ENCODE measurements at regions not wholly inside any gene's neighbourhood (a gene's known extent, or its start where the extent isn't known, plus 50 kb on each side); places are given as distances from the start of the nearest gene placed in this dataset.
"Not testable (repeated sequence)": the region's sequence is repeated elsewhere in the genome, so short reads cannot be mapped to it uniquely, and the experiment has no call there.

GRCh38 chr19:28605501-28606268 lies 607.3 kb downstream of the UQCRFS1 start:
- H3K36me3 ChIP-seq (ENCODE audit: control insufficient read depth in 3 of 3, insufficient read depth in 3 of 3, low read length in 3 of 3) = no peaks in the 10 kb centered on the region
- H3K4me1 ChIP-seq (ENCODE audit: control insufficient read depth in 3 of 3, insufficient read depth in 3 of 3, low read length in 3 of 3) = no peaks in the 10 kb centered on the region
- no peak overlapping the region for H3K9ac ChIP-seq (ENCODE audit: low read depth in 1 of 3, low read length in 3 of 3)
- no peaks in the 10 kb centered on the region for H3K27me3 ChIP-seq (ENCODE audit: control insufficient read depth in 3 of 3, insufficient read depth in 3 of 3, low read length in 3 of 3)
- H3K9me3 ChIP-seq (ENCODE audit: control insufficient read depth in 3 of 3, low read length in 3 of 3) = no peaks in the 10 kb centered on the region
- no peak overlapping the region for H3K4me3 ChIP-seq (ENCODE audit: low read length in 3 of 3)
- no peak overlapping the region for H3K27ac ChIP-seq (ENCODE audit: low read depth, low read length)

- Histone ChIP-seq H3K4me1 (ENCODE audit: control insufficient read depth in 3 of 3, insufficient read depth in 3 of 3, low read length in 3 of 3) (no peaks in the 10 kb centered on the region), H3K9me3 (ENCODE audit: control insufficient read depth in 3 of 3, low read length in 3 of 3) (no peaks in the 10 kb centered on the region), H3K27me3 (ENCODE audit: control insufficient read depth in 3 of 3, insufficient read depth in 3 of 3, low read length in 3 of 3) (no peaks in the 10 kb centered on the region), H3K27ac (ENCODE audit: low read depth, low read length) (no peak overlapping the region), H3K9ac (ENCODE audit: low read depth in 1 of 3, low read length in 3 of 3) (no peak overlapping the region), H3K36me3 (ENCODE audit: control insufficient read depth in 3 of 3, insufficient read depth in 3 of 3, low read length in 3 of 3) (no peaks in the 10 kb centered on the region), H3K4me3 (ENCODE audit: low read length in 3 of 3) (no peak overlapping the region)
These were observed 609.5 kb downstream of the UQCRFS1 start for GRCh38 chr19:28603453-28603852.

- H3K9me3 ChIP-seq (ENCODE audit: control insufficient read depth in 3 of 3, low read length in 3 of 3) = no peaks in the 10 kb centered on the region
- H3K4me1 ChIP-seq (ENCODE audit: control insufficient read depth in 3 of 3, insufficient read depth in 3 of 3, low read length in 3 of 3) = no peaks in the 10 kb centered on the region
- H3K27ac ChIP-seq (ENCODE audit: low read depth, low read length) = no peak overlapping the region
- H3K27me3 ChIP-seq (ENCODE audit: control insufficient read depth in 3 of 3, insufficient read depth in 3 of 3, low read length in 3 of 3) = no peaks in the 10 kb centered on the region
- no peak overlapping the region for H3K4me3 ChIP-seq (ENCODE audit: low read length in 3 of 3)
- H3K36me3 ChIP-seq (ENCODE audit: control insufficient read depth in 3 of 3, insufficient read depth in 3 of 3, low read length in 3 of 3) = no peaks in the 10 kb centered on the region
- no peak overlapping the region for H3K9ac ChIP-seq (ENCODE audit: low read depth in 1 of 3, low read length in 3 of 3)
These were observed 610.2 kb downstream of the UQCRFS1 start for GRCh38 chr19:28602675-28603298.

GRCh38 chr19:28601723-28602440 lies 611.1 kb downstream of the UQCRFS1 start:
- Histone ChIP-seq H3K36me3 (ENCODE audit: control insufficient read depth in 3 of 3, insufficient read depth in 3 of 3, low read length in 3 of 3) (no peaks in the 10 kb centered on the region), H3K27me3 (ENCODE audit: control insufficient read depth in 3 of 3, insufficient read depth in 3 of 3, low read length in 3 of 3) (peaks cover 0 to under 1% (median 0%) of the 10 kb centered on the region in 3 donors), H3K4me1 (ENCODE audit: control insufficient read depth in 3 of 3, insufficient read depth in 3 of 3, low read length in 3 of 3) (no peaks in the 10 kb centered on the region), H3K9me3 (ENCODE audit: control insufficient read depth in 3 of 3, low read length in 3 of 3) (no peaks in the 10 kb centered on the region), H3K27ac (ENCODE audit: low read depth, low read length) (no peak overlapping the region), H3K4me3 (ENCODE audit: low read length in 3 of 3) (no peak overlapping the region), H3K9ac (ENCODE audit: low read depth in 1 of 3, low read length in 3 of 3) (no peak overlapping the region)

- H3K9me3 ChIP-seq (ENCODE audit: control insufficient read depth in 3 of 3, low read length in 3 of 3) = no peaks in the 10 kb centered on the region
- H3K36me3 ChIP-seq (ENCODE audit: control insufficient read depth in 3 of 3, insufficient read depth in 3 of 3, low read length in 3 of 3) = no peaks in the 10 kb centered on the region
- H3K9ac ChIP-seq (ENCODE audit: low read depth in 1 of 3, low read length in 3 of 3) = no peak overlapping the region
- no peaks in the 10 kb centered on the region for H3K4me1 ChIP-seq (ENCODE audit: control insufficient read depth in 3 of 3, insufficient read depth in 3 of 3, low read length in 3 of 3)
- no peak overlapping the region for H3K27ac ChIP-seq (ENCODE audit: low read depth, low read length)
- H3K4me3 ChIP-seq (ENCODE audit: low read length in 3 of 3) = no peak overlapping the region
- peaks cover 0 to 3% (median 0%) of the 10 kb centered on the region in 3 donors for H3K27me3 ChIP-seq (ENCODE audit: control insufficient read depth in 3 of 3, insufficient read depth in 3 of 3, low read length in 3 of 3)
These were observed 614.1 kb downstream of the UQCRFS1 start for GRCh38 chr19:28598861-28599260.

- Histone ChIP-seq H3K4me3 (ENCODE audit: low read length in 3 of 3) (no peak overlapping the region), H3K9ac (ENCODE audit: low read depth in 1 of 3, low read length in 3 of 3) (no peak overlapping the region), H3K27me3 (ENCODE audit: control insufficient read depth in 3 of 3, insufficient read depth in 3 of 3, low read length in 3 of 3) (peaks cover 0 to 3% (median 0%) of the 10 kb centered on the region in 3 donors), H3K9me3 (ENCODE audit: control insufficient read depth in 3 of 3, low read length in 3 of 3) (peaks cover 0 to 2% (median 0%) of the 10 kb centered on the region in 3 donors), H3K36me3 (ENCODE audit: control insufficient read depth in 3 of 3, insufficient read depth in 3 of 3, low read length in 3 of 3) (no peaks in the 10 kb centered on the region), H3K27ac (ENCODE audit: low read depth, low read length) (no peak overlapping the region), H3K4me1 (ENCODE audit: control insufficient read depth in 3 of 3, insufficient read depth in 3 of 3, low read length in 3 of 3) (no peaks in the 10 kb centered on the region)
These were observed 616.3 kb downstream of the UQCRFS1 start for GRCh38 chr19:28596561-28597071.

GRCh38 chr19:28595722-28596480 lies 617.0 kb downstream of the UQCRFS1 start:
- Histone ChIP-seq H3K4me1 (ENCODE audit: control insufficient read depth in 3 of 3, insufficient read depth in 3 of 3, low read length in 3 of 3) (no peaks in the 10 kb centered on the region), H3K9me3 (ENCODE audit: control insufficient read depth in 3 of 3, low read length in 3 of 3) (peaks cover 0 to 2% (median 0%) of the 10 kb centered on the region in 3 donors), H3K27ac (ENCODE audit: low read depth, low read length) (no peak overlapping the region), H3K4me3 (ENCODE audit: low read length in 3 of 3) (no peak overlapping the region), H3K9ac (ENCODE audit: low read depth in 1 of 3, low read length in 3 of 3) (no peak overlapping the region), H3K27me3 (ENCODE audit: control insufficient read depth in 3 of 3, insufficient read depth in 3 of 3, low read length in 3 of 3) (peaks cover 0 to 3% (median 0%) of the 10 kb centered on the region in 3 donors), H3K36me3 (ENCODE audit: control insufficient read depth in 3 of 3, insufficient read depth in 3 of 3, low read length in 3 of 3) (no peaks in the 10 kb centered on the region)

GRCh38 chr19:28594737-28595136 lies 618.2 kb downstream of the UQCRFS1 start:
- Histone ChIP-seq H3K4me3 (ENCODE audit: low read length in 3 of 3) (no peak overlapping the region), H3K36me3 (ENCODE audit: control insufficient read depth in 3 of 3, insufficient read depth in 3 of 3, low read length in 3 of 3) (no peaks in the 10 kb centered on the region), H3K9me3 (ENCODE audit: control insufficient read depth in 3 of 3, low read length in 3 of 3) (peaks cover 0 to 2% (median 0%) of the 10 kb centered on the region in 3 donors), H3K9ac (ENCODE audit: low read depth in 1 of 3, low read length in 3 of 3) (no peak overlapping the region), H3K27me3 (ENCODE audit: control insufficient read depth in 3 of 3, insufficient read depth in 3 of 3, low read length in 3 of 3) (peaks cover 0 to 3% (median 0%) of the 10 kb centered on the region in 3 donors), H3K27ac (ENCODE audit: low read depth, low read length) (no peak overlapping the region), H3K4me1 (ENCODE audit: control insufficient read depth in 3 of 3, insufficient read depth in 3 of 3, low read length in 3 of 3) (no peaks in the 10 kb centered on the region)

- not testable (repeated sequence) for H3K9ac ChIP-seq (ENCODE audit: low read depth in 1 of 3, low read length in 3 of 3); H3K4me3 ChIP-seq (ENCODE audit: low read length in 3 of 3); H3K4me1 ChIP-seq (ENCODE audit: control insufficient read depth in 3 of 3, insufficient read depth in 3 of 3, low read length in 3 of 3); H3K27me3 ChIP-seq (ENCODE audit: control insufficient read depth in 3 of 3, insufficient read depth in 3 of 3, low read length in 3 of 3); H3K9me3 ChIP-seq (ENCODE audit: control insufficient read depth in 3 of 3, low read length in 3 of 3); H3K36me3 ChIP-seq (ENCODE audit: control insufficient read depth in 3 of 3, insufficient read depth in 3 of 3, low read length in 3 of 3); H3K27ac ChIP-seq (ENCODE audit: low read depth, low read length)
These were observed 623.0 kb downstream of the UQCRFS1 start for GRCh38 chr19:28589991-28590411.
